ENCODE measurements at regions not wholly inside any gene's neighbourhood (a gene's known extent, or its start where the extent isn't known, plus 50 kb on each side); places are given as distances from the start of the nearest gene placed in this dataset.

DNA sequence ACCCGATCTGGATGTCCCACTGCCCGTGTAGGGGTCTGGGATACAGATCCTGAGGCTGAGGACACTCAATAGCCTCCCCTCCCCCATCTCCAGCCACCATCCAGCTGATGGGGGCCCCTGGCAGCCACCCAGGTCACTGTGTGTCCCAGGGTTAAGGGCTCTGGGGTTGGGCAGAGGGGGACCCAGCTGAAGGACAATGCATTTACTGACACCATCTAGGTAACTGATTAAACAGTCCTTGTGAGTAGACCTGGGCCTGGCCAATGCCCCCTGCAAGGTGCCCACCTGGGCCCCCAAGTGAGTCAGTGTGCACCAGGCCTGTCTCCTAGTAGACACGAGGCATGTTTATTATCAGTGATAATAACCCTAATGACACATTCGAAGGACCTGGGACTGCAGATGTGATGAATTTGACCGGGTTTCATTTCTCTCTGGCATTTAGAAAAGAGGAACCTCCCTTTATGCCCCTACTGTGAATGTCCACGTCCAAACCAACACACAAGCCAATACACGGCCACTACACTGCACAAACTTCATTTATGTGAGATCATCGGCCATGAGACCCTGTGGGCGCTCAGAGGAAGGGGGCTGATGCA is 261.9 kb upstream of the FOXF1 start:
- Mint-ChIP-seq H3K4me1 (no peaks in the 10 kb centered on the region), H3K36me3 (no peaks in the 10 kb centered on the region), H3K27ac (no peak overlapping the region), H3K9me3 (no peaks in the 10 kb centered on the region), H3K27me3 (ENCODE audit: low read depth) (peaks cover 75% of the 10 kb centered on the region), H3K4me3 (no peak overlapping the region)
- TF ChIP-seq, protein P1, sequence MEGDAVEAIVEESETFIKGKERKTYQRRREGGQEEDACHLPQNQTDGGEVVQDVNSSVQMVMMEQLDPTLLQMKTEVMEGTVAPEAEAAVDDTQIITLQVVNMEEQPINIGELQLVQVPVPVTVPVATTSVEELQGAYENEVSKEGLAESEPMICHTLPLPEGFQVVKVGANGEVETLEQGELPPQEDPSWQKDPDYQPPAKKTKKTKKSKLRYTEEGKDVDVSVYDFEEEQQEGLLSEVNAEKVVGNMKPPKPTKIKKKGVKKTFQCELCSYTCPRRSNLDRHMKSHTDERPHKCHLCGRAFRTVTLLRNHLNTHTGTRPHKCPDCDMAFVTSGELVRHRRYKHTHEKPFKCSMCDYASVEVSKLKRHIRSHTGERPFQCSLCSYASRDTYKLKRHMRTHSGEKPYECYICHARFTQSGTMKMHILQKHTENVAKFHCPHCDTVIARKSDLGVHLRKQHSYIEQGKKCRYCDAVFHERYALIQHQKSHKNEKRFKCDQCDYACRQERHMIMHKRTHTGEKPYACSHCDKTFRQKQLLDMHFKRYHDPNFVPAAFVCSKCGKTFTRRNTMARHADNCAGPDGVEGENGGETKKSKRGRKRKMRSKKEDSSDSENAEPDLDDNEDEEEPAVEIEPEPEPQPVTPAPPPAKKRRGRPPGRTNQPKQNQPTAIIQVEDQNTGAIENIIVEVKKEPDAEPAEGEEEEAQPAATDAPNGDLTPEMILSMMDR (IDR thresholded peaks at IDR 0.05; ENCODE audit: unreplicated experiment), result no peak
- DNase-seq (ENCODE audit: low spot score in 2 of 2, unreplicated experiment in 2 of 2), result no peak

DNA sequence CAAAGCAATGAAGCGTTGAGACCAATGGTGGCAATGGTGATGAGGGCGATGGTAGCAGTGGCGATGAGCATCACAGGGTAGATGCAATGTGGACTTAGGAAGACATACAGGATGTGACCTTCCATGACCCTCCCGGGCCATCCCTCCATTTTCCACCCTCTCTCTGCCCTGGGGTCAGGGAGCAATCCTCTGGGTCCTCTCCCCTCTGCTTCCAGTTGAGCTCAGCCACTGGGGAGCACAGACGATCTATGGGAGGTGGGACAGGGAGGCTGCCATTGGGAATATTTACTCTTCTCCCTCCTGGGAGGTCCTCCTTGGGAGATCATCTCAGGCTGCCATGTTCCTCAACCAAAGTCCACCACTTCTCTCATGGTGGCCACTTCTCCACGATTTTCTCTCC is 260.7 kb upstream of the FOXF1 start:
- TF ChIP-seq, protein P1 (IDR thresholded peaks at IDR 0.05; ENCODE audit: unreplicated experiment), result no peak
- Mint-ChIP-seq H3K4me3 (no peak overlapping the region), H3K27me3 (ENCODE audit: low read depth) (peaks cover 71% of the 10 kb centered on the region), H3K4me1 (no peaks in the 10 kb centered on the region), H3K27ac (no peak overlapping the region), H3K36me3 (no peaks in the 10 kb centered on the region), H3K9me3 (no peaks in the 10 kb centered on the region)
- DNase-seq (ENCODE audit: low spot score in 2 of 2, unreplicated experiment in 2 of 2), result no peak

DNA sequence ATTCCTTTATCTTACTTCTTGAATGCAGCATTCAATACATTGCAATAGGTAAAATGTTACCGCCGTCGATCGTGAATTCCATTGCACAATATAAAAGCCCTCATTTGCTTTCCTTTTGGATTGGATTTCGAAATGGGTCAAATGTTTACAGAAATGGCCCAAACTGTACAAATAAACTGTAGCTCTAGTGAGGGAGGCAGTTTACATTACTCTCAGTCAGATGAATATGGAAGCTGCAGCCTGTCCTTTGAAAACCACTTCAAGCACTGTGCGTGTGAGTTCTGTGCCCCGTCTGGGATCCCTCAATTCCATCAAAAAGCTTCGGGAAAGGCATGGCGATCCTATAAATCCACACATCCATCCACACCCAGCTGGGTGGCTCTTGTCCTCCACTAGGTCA is 258.6 kb upstream of the FOXF1 start:
- Mint-ChIP-seq H3K27me3 (ENCODE audit: low read depth) (peaks cover 65% of the 10 kb centered on the region), H3K9me3 (peaks cover 14% of the 10 kb centered on the region), H3K4me1 (no peaks in the 10 kb centered on the region), H3K36me3 (no peaks in the 10 kb centered on the region), H3K27ac (no peak overlapping the region), H3K4me3 (no peak overlapping the region)
- DNase-seq (ENCODE audit: low spot score in 2 of 2, unreplicated experiment in 2 of 2), result no peak
- TF ChIP-seq, protein P1 (IDR thresholded peaks at IDR 0.05; ENCODE audit: unreplicated experiment), result no peak

DNA sequence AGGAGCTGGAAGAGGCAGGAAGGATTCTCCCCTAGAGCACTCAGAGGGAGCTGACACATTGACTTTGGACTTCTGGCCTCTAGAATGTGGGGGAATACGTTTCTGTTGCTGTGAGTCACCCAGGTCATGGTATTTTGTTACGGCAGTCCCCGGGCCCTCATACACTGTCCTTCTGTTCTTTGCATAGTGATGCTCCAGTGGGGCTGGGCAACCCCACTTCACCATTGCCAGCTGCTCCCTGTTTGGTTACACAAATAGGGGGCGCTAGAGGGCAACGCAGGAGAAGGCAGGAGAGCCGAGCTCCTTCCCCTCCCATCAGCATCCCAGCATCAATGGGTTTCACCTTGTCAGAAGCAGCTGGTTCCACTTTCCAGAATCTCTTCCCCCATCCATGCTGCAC is 257.7 kb upstream of the FOXF1 start:
- no peak overlapping the region for H3K4me3 Mint-ChIP-seq
- H3K4me1 Mint-ChIP-seq, result no peaks in the 10 kb centered on the region
- no peak for DNase-seq (ENCODE audit: low spot score in 2 of 2, unreplicated experiment in 2 of 2)
- no peak overlapping the region for H3K27ac Mint-ChIP-seq
- peaks cover 14% of the 10 kb centered on the region for H3K9me3 Mint-ChIP-seq
- H3K27me3 Mint-ChIP-seq (ENCODE audit: low read depth), result peaks cover 64% of the 10 kb centered on the region
- no peaks in the 10 kb centered on the region for H3K36me3 Mint-ChIP-seq
- TF ChIP-seq, protein P1 (IDR thresholded peaks at IDR 0.05; ENCODE audit: unreplicated experiment), result no peak

DNA sequence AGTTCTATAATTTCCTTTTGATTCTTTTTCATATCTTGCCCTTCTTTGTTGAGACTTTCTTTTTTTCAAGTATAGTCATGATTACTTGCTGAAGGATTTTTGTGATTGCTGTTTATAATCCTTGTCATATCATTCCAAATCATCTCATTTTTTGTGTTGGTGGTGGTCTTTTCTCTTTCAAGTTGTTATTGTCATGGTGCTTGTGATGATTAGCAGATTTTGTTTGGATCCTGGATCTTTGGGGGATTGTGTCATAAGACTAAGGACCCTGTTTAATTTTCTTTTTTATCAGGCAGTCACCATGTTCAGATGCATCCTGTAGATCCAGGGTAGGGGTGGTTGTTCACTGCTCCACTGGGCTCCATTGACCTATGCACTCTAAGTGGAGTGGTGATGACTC is 254.4 kb upstream of the FOXF1 start:
- TF ChIP-seq, protein P1 (IDR thresholded peaks at IDR 0.05; ENCODE audit: unreplicated experiment), result no peak
- Mint-ChIP-seq H3K27me3 (ENCODE audit: low read depth) (peaks cover 60% of the 10 kb centered on the region), H3K4me3 (no peak overlapping the region), H3K9me3 (peaks cover 17% of the 10 kb centered on the region), H3K27ac (no peak overlapping the region), H3K4me1 (no peaks in the 10 kb centered on the region), H3K36me3 (no peaks in the 10 kb centered on the region)
- no peak for DNase-seq (ENCODE audit: low spot score in 2 of 2, unreplicated experiment in 2 of 2)

DNA sequence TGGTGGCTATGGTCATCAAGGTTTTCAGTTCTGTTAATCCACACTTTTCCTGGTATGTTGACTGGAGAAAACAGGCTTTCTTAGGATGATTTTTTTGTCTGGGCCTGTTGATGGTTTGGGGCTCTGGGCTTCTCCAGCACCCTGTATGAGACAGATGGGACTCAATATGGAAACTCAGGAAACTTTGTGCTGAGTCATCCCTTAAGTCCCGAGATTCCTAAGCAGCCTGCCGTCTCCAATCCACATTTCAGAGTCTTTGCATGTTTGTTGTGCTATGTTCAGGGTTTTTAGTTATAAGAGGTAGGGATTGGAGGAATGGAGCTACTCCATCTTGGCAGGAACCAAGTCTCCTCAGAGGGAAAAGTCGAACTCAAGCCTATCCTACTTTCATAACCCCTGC is 253.3 kb upstream of the FOXF1 start:
- H3K36me3 Mint-ChIP-seq, result no peaks in the 10 kb centered on the region
- H3K27ac Mint-ChIP-seq, result no peak overlapping the region
- peaks cover 25% of the 10 kb centered on the region for H3K9me3 Mint-ChIP-seq
- peaks cover 55% of the 10 kb centered on the region for H3K27me3 Mint-ChIP-seq (ENCODE audit: low read depth)
- DNase-seq (ENCODE audit: low spot score in 2 of 2, unreplicated experiment in 2 of 2), result no peak
- no peaks in the 10 kb centered on the region for H3K4me1 Mint-ChIP-seq
- TF ChIP-seq, protein P1 (IDR thresholded peaks at IDR 0.05; ENCODE audit: unreplicated experiment), result no peak
- no peak overlapping the region for H3K4me3 Mint-ChIP-seq

All from mesothelial cell of epicardium (in vitro differentiated cells).